ENCODE measurements at regions not wholly inside any gene's neighbourhood (a gene's known extent, or its start where the extent isn't known, plus 50 kb on each side); places are given as distances from the start of the nearest gene placed in this dataset.

GRCh38 chr2:147394179-147394790, 450.5 kb upstream of the ACVR2A start:
- no peak for DNase-seq

GRCh38 chr2:147392180-147392579, 452.6 kb upstream of the ACVR2A start:
- DNase-seq: no peak

- DNase-seq: no peak
Observed at GRCh38 chr2:147390475-147390874, 454.4 kb upstream of the ACVR2A start.

- no peak for DNase-seq
Observed at GRCh38 chr2:147389218-147389617, 455.6 kb upstream of the ACVR2A start.

- no peak for DNase-seq
Observed at GRCh38 chr2:147388217-147388616, 456.6 kb upstream of the ACVR2A start.

- DNase-seq: no peak
Observed at GRCh38 chr2:147386284-147386683, 458.5 kb upstream of the ACVR2A start.

- no peak for DNase-seq
Observed at GRCh38 chr2:147385600-147385999, 459.2 kb upstream of the ACVR2A start.

- no peak for DNase-seq
Observed at GRCh38 chr2:147384659-147385058, 460.2 kb upstream of the ACVR2A start.

GRCh38 chr2:147382322-147382948, 462.4 kb upstream of the ACVR2A start:
- no peak for DNase-seq

GRCh38 chr2:147378403-147378802, 466.4 kb upstream of the ACVR2A start:
- DNase-seq: no peak

GRCh38 chr2:147375073-147375472, 469.8 kb upstream of the ACVR2A start:
- no peak for DNase-seq

GRCh38 chr2:147374423-147374811, 470.4 kb upstream of the ACVR2A start:
- DNase-seq: no peak

GRCh38 chr2:147373800-147374422, 470.9 kb upstream of the ACVR2A start:
- DNase-seq: no peak

GRCh38 chr2:147368306-147368705, 476.5 kb upstream of the ACVR2A start:
- DNase-seq: no peak

- DNase-seq: no peak
Observed at GRCh38 chr2:147366279-147366678, 478.6 kb upstream of the ACVR2A start.

- DNase-seq: no peak
Observed at GRCh38 chr2:147365622-147366021, 479.2 kb upstream of the ACVR2A start.

- DNase-seq: peak; percentile 5
Observed at GRCh38 chr2:147364597-147364996, 480.2 kb upstream of the ACVR2A start.

- DNase-seq: no peak
Observed at GRCh38 chr2:147363181-147363580, 481.6 kb upstream of the ACVR2A start.

GRCh38 chr2:147358375-147358774, 486.5 kb upstream of the ACVR2A start:
- DNase-seq: no peak

- no peak for DNase-seq
Observed at GRCh38 chr2:147356157-147356556, 488.7 kb upstream of the ACVR2A start.

- DNase-seq: no peak
Observed at GRCh38 chr2:147355706-147356105, 489.1 kb upstream of the ACVR2A start.

GRCh38 chr2:147353072-147353381, 491.8 kb upstream of the ACVR2A start:
- no peak for DNase-seq

- DNase-seq: no peak
Observed at GRCh38 chr2:147352264-147353071, 492.4 kb upstream of the ACVR2A start.

- no peak for DNase-seq
Observed at GRCh38 chr2:147351784-147352183, 493.0 kb upstream of the ACVR2A start.
